Endothelial cell of umbilical vein (primary cell): ENCODE measurements at regions not wholly inside any gene's neighbourhood (a gene's known extent, or its start where the extent isn't known, plus 50 kb on each side); places are given as distances from the start of the nearest gene placed in this dataset.

Experiments used
- BruUV-seq: library from RNA; stranded (reverse); fragments of 400-500 nt; replicated peaks from 2 replicates; lab custom pipeline; 2021; lab: Mats Ljungman, UMichigan
- CTCF ChIA-PET: fragments of 300-600, 350-600 bp; sonication (Branson Sonifier 250); formaldehyde crosslinking; loops from one replicate; lab custom pipeline; 2021; ENCODE audit warnings: antibody characterized with exemption, inconsistent platforms; lab: Charles Lee
- POLR2A ChIA-PET: fragments of 300-600, 350-600 bp; sonication (Branson Sonifier 250); formaldehyde crosslinking; loops from one replicate; lab custom pipeline; 2021; ENCODE audit warnings: antibody characterized with exemption, inconsistent platforms; lab: Charles Lee
- DNase-seq: peaks from one replicate; pipeline ENCODE4 v3.0.0-alpha.2; 2011; ENCODE audit warnings: low read depth, low spot score
- FAIRE-seq: peaks from 2 replicates; lab custom pipeline; 2011; peaks lifted over from hg19 to GRCh38; lab: Jason Lieb, UNC
- H2AFZ ChIP-seq: 2 replicates; pipeline ENCODE4 v1.6.0; 2012; ENCODE audit warnings: low read depth, low read length, control low read depth, inconsistent platforms
- H3K27ac ChIP-seq: 2 replicates; pipeline ENCODE4 v1.5.1; 2011; ENCODE audit warnings: low read depth, mild to moderate bottlenecking, control low read depth, low read length, moderate library complexity; ENCODE audit not compliant: insufficient read depth
- H3K27me3 ChIP-seq, 2 experiments: 2 replicates each; pipeline versions ENCODE4 v1.6.0 to v1.6.1; 2011; ENCODE audit warnings: low read length in 2 of 2, mixed read lengths in 1 of 2; ENCODE audit not compliant: control insufficient read depth in 2 of 2, insufficient read depth in 2 of 2
- H3K36me3 ChIP-seq, 2 experiments: 2 replicates in 1 of 2; 3 replicates in 1 of 2; pipeline ENCODE4 v1.5.1; 2011; ENCODE audit warnings: low read length in 2 of 2, mild to moderate bottlenecking in 1 of 2, moderate library complexity in 1 of 2; ENCODE audit not compliant: control insufficient read depth in 2 of 2, insufficient read depth in 2 of 2; ENCODE audit errors: extremely low read depth in 1 of 2
- H3K4me1 ChIP-seq: 3 replicates; pipeline ENCODE4 v1.5.1; 2011; ENCODE audit warnings: mild to moderate bottlenecking, low read length; ENCODE audit not compliant: control insufficient read depth, insufficient read depth; ENCODE audit errors: extremely low read depth
- H3K4me2 ChIP-seq: 2 replicates; pipeline ENCODE4 v1.6.1; 2011; ENCODE audit warnings: low read length, control low read depth, mixed read lengths; ENCODE audit not compliant: insufficient read depth
- H3K4me3 ChIP-seq, 3 experiments: fragments of 200-600 bp in 1 of 3; sonication (generic), shearing (Covaris generic) in 1 of 3; replicated peaks in 1 of 3; 2 replicates each; pipeline ENCODE4 v1.5.1; 2011 to 2016; ENCODE audit warnings: control low read depth in 3 of 3, low read length in 3 of 3, mild to moderate bottlenecking in 2 of 3, inconsistent platforms in 1 of 3, low read depth in 1 of 3, moderate library complexity in 1 of 3; ENCODE audit not compliant: insufficient read depth in 1 of 3
- H3K79me2 ChIP-seq: 2 replicates; pipeline ENCODE4 v1.6.0; 2012; ENCODE audit warnings: low read length, inconsistent platforms; ENCODE audit not compliant: control insufficient read depth, insufficient read depth
- H3K9ac ChIP-seq: replicated peaks from 2 replicates; pipeline ENCODE3; 2011; ENCODE audit warnings: low read length, control low read depth; ENCODE audit not compliant: insufficient read depth; ENCODE audit errors: extremely low read depth
- H3K9me1 ChIP-seq: replicated peaks from 3 replicates; pipeline ENCODE4 v1.6.0; 2011; ENCODE audit warnings: mild to moderate bottlenecking, low read length; ENCODE audit not compliant: control insufficient read depth, insufficient read depth; ENCODE audit errors: extremely low read depth
- H3K9me3 ChIP-seq: replicated peaks from 2 replicates; pipeline ENCODE4 v1.5.1; 2012; ENCODE audit warnings: low read length, inconsistent platforms; ENCODE audit not compliant: control insufficient read depth, insufficient read depth
- H4K20me1 ChIP-seq: replicated peaks from 2 replicates; pipeline ENCODE3; 2011; ENCODE audit warnings: mild to moderate bottlenecking, low read length; ENCODE audit not compliant: control insufficient read depth, insufficient read depth; ENCODE audit errors: extremely low read depth
- CTCF ChIP-seq, 2 donors: IDR thresholded peaks; 1 replicate in 1 of 2; 2 replicates in 1 of 2; pipeline ENCODE4 v1.5.1; 2011; ENCODE audit warnings: low read length in 2 of 2, mild to moderate bottlenecking in 2 of 2, moderate library complexity in 2 of 2, control low read depth in 1 of 2, inconsistent platforms in 1 of 2, low read depth in 1 of 2; ENCODE audit not compliant: insufficient read depth in 1 of 2; ENCODE audit errors: extremely low read depth in 1 of 2
- EZH2 ChIP-seq: IDR thresholded peaks from 2 replicates; pipeline ENCODE4 v1.6.1; 2012; ENCODE audit warnings: borderline replicate concordance, low read depth, mild to moderate bottlenecking, moderate library complexity, low read length, inconsistent platforms; ENCODE audit not compliant: severe bottlenecking
- FOS ChIP-seq: IDR thresholded peaks from 2 replicates; pipeline ENCODE4 v1.6.1; 2011; ENCODE audit warnings: mild to moderate bottlenecking, low read length, moderate library complexity, borderline replicate concordance; ENCODE audit not compliant: insufficient read depth
- GATA2 ChIP-seq: IDR thresholded peaks from 2 replicates; pipeline ENCODE4 v1.7.0; 2011; ENCODE audit warnings: low read depth, mild to moderate bottlenecking, moderate library complexity, mixed read lengths, low read length; ENCODE audit not compliant: insufficient read length, insufficient read depth
- MAX ChIP-seq: IDR thresholded peaks from 2 replicates; pipeline ENCODE4 v1.6.1; 2011; ENCODE audit not compliant: insufficient read depth, insufficient read length
- POLR2A ChIP-seq: IDR thresholded peaks from 2 replicates; pipeline ENCODE4 v1.6.1; 2012; ENCODE audit warnings: low read depth, mild to moderate bottlenecking, control low read depth, low read length
- POLR2AphosphoS5 ChIP-seq: IDR thresholded peaks from 2 replicates; pipeline ENCODE4 v1.6.1; 2012; ENCODE audit warnings: low read depth, mild to moderate bottlenecking, control low read depth, low read length, moderate library complexity; ENCODE audit not compliant: insufficient read depth
- dilution Hi-C: fragments of 300-500 bp; cut with MboI; formaldehyde crosslinking; loops from one replicate; pipeline ENCODE4 v1.15.0; 2019; ENCODE audit warnings: low sequenced_read_pairs; ENCODE audit not compliant: extremely low pct_ligation_motif_present
- intact Hi-C: fragments of 100-400 bp; cut with micrococcal nuclease; formaldehyde crosslinking; loops from one replicate; pipeline ENCODE4 v1.10.0; 2022

- Histone ChIP-seq H3K27me3 (no peaks in the 10 kb centered on the region), H3K27ac (no peak overlapping the region), H3K9ac (no peak overlapping the region), H3K36me3 (no peaks in the 10 kb centered on the region), H3K79me2 (no peaks in the 10 kb centered on the region), H3K4me2 (no peak overlapping the region), H3K4me3 (no peak overlapping the region), H4K20me1 (no peaks in the 10 kb centered on the region), H3K4me1 (no peaks in the 10 kb centered on the region), H2AFZ (no peak overlapping the region), H3K9me3 (no peaks in the 10 kb centered on the region), H3K9me1 (no peaks in the 10 kb centered on the region)
- ChIA-PET POLR2A (no interaction called here), CTCF (interaction anchor here (0.9 kb wide), 1 partner anchor 10 kb away, joined by 3 read pairs; no protein-coding TSS in a partner anchor)
- FAIRE-seq (no peak), DNase-seq (no peak)
- intact Hi-C loops: no loop called here
- dilution Hi-C loops: no loop called here
- BruUV-seq: no TSS peak
- no peak for TF ChIP-seq MAX
- no peak for TF ChIP-seq FOS
- TF ChIP-seq POLR2AphosphoS5: no peak
- no peak for TF ChIP-seq POLR2A
- no peak for TF ChIP-seq EZH2
- no peak for TF ChIP-seq GATA2
- TF ChIP-seq CTCF (IDR thresholded peaks at IDR 0.05; ENCODE audit: extremely low read depth in 1 of 2, insufficient read depth in 1 of 2, low read depth in 1 of 2, low read length in 2 of 2): no peak
Measured at GRCh38 chr21:14850394-14850793, 214.4 kb downstream of the NRIP1 start.
